ENCODE measurements at regions not wholly inside any gene's neighbourhood (a gene's known extent, or its start where the extent isn't known, plus 50 kb on each side); places are given as distances from the start of the nearest gene placed in this dataset.

DNA sequence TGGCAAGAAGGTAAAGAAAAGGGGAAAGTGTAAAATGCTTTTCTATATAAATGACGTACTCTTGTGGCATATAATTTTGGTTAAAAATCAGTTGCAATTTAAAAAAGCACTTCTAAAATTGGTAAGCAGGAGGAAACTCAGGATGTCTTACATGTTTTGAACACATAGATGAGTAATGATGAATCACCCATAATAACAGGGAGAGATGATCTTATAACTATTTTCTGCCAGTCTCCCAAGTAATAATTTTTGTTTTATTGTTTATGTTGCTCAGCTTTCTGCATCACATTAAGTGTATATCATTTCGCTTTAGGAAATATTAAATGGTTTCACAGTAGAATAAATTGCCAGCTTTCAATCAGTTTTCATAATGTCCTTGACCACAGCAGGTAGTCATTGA, 1430.7 kb upstream of the PCDH20 start:
- Histone ChIP-seq H3K9me3 (ENCODE audit: severe bottlenecking) (no peaks in the 10 kb centered on the region), H3K4me3 (ENCODE audit: low read depth, low read length) (no peak overlapping the region), H3K36me3 (no peaks in the 10 kb centered on the region), H3K27me3 (ENCODE audit: insufficient read depth, low read depth, severe bottlenecking) (no peaks in the 10 kb centered on the region), H3K27ac (no peak overlapping the region)
- no peak for TF ChIP-seq CTCF (IDR thresholded peaks at IDR 0.05; ENCODE audit: low read depth, low read length)
- no peak for DNase-seq

DNA sequence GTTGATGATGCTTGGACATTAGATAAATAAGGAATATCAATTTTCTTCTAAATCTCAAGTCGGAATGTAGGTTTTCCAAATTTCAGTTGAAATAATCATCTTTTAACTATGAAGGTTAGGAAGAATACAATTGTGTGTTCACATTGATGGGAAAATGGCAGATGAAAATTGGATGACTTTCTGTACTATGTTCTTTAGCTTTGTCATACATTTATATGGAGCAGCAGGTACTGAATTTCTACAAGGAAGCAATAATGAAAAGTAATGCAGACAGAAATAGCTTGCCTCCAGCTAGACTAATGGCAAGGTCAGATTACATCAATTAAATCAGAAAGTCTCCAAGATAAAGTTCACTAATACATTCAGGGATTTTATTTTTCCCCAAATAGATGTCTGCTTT, 1423.7 kb upstream of the PCDH20 start:
- H3K36me3 ChIP-seq: no peaks in the 10 kb centered on the region
- H3K9me3 ChIP-seq (ENCODE audit: severe bottlenecking): no peaks in the 10 kb centered on the region
- no peaks in the 10 kb centered on the region for H3K27me3 ChIP-seq (ENCODE audit: insufficient read depth, low read depth, severe bottlenecking)
- H3K4me3 ChIP-seq (ENCODE audit: low read depth, low read length): no peak overlapping the region
- no peak overlapping the region for H3K27ac ChIP-seq
- no peak for DNase-seq
- no peak for TF ChIP-seq CTCF (IDR thresholded peaks at IDR 0.05; ENCODE audit: low read depth, low read length)

DNA sequence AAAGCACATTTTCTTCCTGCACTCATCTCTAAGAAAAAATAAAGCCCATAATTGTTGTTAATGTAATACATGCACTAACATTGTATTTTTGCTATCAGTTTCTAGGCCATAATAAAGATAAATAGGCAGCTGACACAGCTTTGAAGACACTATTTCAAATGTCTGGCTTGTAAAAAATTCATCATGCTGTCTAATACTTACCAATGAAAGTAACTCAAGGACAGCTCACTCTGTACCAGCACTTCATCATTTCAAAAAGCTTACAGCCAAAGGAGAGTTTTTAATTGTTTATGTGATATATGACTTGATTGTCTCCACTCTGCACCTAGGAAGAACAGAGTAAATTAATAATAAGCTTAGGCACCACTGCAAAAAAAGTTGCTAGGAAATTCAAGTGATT, 1423.3 kb upstream of the PCDH20 start:
- Histone ChIP-seq H3K9me3 (ENCODE audit: severe bottlenecking) (no peaks in the 10 kb centered on the region), H3K27ac (no peak overlapping the region), H3K36me3 (no peaks in the 10 kb centered on the region), H3K4me3 (ENCODE audit: low read depth, low read length) (no peak overlapping the region), H3K27me3 (ENCODE audit: insufficient read depth, low read depth, severe bottlenecking) (no peaks in the 10 kb centered on the region)
- TF ChIP-seq CTCF (IDR thresholded peaks at IDR 0.05; ENCODE audit: low read depth, low read length): no peak
- DNase-seq: no peak

GRCh38 chr13:62837895-62838294, 1422.2 kb upstream of the PCDH20 start:
- Histone ChIP-seq H3K4me3 (ENCODE audit: low read depth, low read length) (no peak overlapping the region), H3K27ac (no peak overlapping the region), H3K9me3 (ENCODE audit: severe bottlenecking) (no peaks in the 10 kb centered on the region), H3K27me3 (ENCODE audit: insufficient read depth, low read depth, severe bottlenecking) (no peaks in the 10 kb centered on the region), H3K36me3 (no peaks in the 10 kb centered on the region)
- TF ChIP-seq CTCF (IDR thresholded peaks at IDR 0.05; ENCODE audit: low read depth, low read length): no peak
- no peak for DNase-seq

DNA sequence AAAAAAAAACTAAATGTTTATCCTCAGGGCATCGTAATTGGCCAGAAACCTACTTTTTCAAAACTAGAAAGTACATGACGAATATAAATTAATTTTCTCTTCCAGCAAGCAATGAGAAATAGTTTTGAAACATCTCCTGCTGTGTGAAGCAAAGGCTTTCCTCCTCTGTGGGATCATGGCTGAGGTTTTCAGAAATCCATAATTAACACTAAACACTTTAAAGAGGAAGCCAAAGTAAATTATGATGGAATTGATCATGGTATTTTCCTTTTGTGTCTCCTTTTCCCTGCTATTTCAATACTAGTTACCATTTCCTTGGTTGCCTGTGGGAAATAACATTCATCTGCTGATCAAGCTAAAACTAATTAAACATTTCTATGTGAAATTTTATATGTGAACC, 1413.8 kb upstream of the PCDH20 start:
- Histone ChIP-seq H3K27ac (no peak overlapping the region), H3K27me3 (ENCODE audit: insufficient read depth, low read depth, severe bottlenecking) (no peaks in the 10 kb centered on the region), H3K9me3 (ENCODE audit: severe bottlenecking) (no peaks in the 10 kb centered on the region), H3K36me3 (no peaks in the 10 kb centered on the region), H3K4me3 (ENCODE audit: low read depth, low read length) (no peak overlapping the region)
- no peak for TF ChIP-seq CTCF (IDR thresholded peaks at IDR 0.05; ENCODE audit: low read depth, low read length)
- DNase-seq: no peak

DNA sequence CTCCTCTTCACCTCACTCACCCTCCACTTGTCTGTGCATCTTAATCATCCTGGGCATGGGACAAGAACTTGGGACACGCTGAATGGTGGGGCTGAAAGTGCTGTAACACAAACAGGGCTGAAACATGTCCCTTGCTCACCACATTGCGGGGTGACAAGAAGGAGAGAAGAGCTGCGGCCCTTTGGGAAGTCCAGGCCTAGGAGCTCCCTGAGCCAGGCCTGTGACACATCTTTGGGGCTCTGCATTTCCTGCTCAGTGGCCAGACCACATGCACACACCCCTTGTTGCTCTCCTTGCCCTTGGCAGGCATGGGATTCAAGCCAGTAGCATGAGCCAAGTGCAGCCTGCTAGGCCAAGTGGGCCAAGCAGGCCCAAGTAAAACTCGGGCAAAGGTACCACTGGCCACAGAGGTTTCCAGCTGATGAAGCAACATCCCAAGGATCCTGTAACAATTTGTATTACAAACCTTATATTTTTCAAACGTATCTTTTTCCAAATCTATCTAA, 1384.3 kb upstream of the PCDH20 start:
- no peak for TF ChIP-seq CTCF (IDR thresholded peaks at IDR 0.05; ENCODE audit: low read depth, low read length)
- Histone ChIP-seq H3K36me3 (no peaks in the 10 kb centered on the region), H3K27ac (no peak overlapping the region), H3K27me3 (ENCODE audit: insufficient read depth, low read depth, severe bottlenecking) (no peaks in the 10 kb centered on the region), H3K9me3 (ENCODE audit: severe bottlenecking) (no peaks in the 10 kb centered on the region), H3K4me3 (ENCODE audit: low read depth, low read length) (no peak overlapping the region)
- DNase-seq: no peak
